Hepatocyte (in vitro differentiated cells): ENCODE measurements at regions not wholly inside any gene's neighbourhood (a gene's known extent, or its start where the extent isn't known, plus 50 kb on each side); places are given as distances from the start of the nearest gene placed in this dataset.

ENCODE experiments used
- CTCF ChIP-seq: fragments of 200-600 bp; sonication (generic); IDR thresholded peaks from 2 replicates; pipeline ENCODE4 v1.5.1; 2016; ENCODE audit warnings: antibody characterized with exemption, mild to moderate bottlenecking; ENCODE audit not compliant: poor library complexity
- EZH2 ChIP-seq: fragments of 200-600 bp; sonication (generic); IDR thresholded peaks from 2 replicates; pipeline ENCODE4 v1.6.1; 2016; ENCODE audit warnings: antibody characterized with exemption, mild to moderate bottlenecking, borderline replicate concordance
- EZH2phosphoT487 ChIP-seq: fragments of 200-600 bp; sonication (generic); IDR thresholded peaks from one replicate; pipeline ENCODE4 v1.6.1; 2018; ENCODE audit warnings: antibody characterized with exemption, mild to moderate bottlenecking, low read depth, moderate library complexity; ENCODE audit not compliant: unreplicated experiment, severe bottlenecking

- TF ChIP-seq EZH2phosphoT487 (no peak), EZH2 (no peak), CTCF (no peak)
Measured at GRCh38 chr16:52727441-52727840, 180.5 kb upstream of the TOX3 start.
